ENCODE measurements at regions not wholly inside any gene's neighbourhood (a gene's known extent, or its start where the extent isn't known, plus 50 kb on each side); places are given as distances from the start of the nearest gene placed in this dataset.
"Not testable (repeated sequence)": the region's sequence is repeated elsewhere in the genome, so short reads cannot be mapped to it uniquely, and the experiment has no call there.

- no peak for DNase-seq
Measured at GRCh38 chr11:95641495-95641894, 148.1 kb downstream of the FAM76B start.

DNA sequence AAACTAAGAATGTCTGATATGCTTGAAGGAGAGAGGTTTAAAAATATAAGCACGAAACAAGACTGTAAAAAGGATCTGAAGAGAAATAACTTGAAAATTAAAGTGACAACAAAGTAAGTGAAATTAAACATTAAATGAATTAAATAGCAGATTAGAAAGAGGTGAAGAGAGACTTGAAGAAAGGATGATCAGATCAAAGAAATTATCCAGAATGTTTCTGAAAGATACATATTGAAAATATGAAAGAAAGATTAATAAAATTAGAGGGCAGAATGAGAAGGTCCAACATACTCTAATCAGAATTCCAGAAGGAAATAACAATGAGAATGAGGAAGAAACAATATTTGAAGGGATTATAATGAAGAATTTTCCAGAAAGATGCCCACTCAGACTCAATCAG, 151.1 kb downstream of the FAM76B start:
- no peak for DNase-seq

GRCh38 chr11:95625164-95625900, 164.2 kb downstream of the FAM76B start:
- DNase-seq: no peak

GRCh38 chr11:95616256-95616804, 173.3 kb downstream of the FAM76B start:
- no peak for DNase-seq

GRCh38 chr11:95611827-95612226, 177.8 kb downstream of the FAM76B start:
- DNase-seq: no peak

DNA sequence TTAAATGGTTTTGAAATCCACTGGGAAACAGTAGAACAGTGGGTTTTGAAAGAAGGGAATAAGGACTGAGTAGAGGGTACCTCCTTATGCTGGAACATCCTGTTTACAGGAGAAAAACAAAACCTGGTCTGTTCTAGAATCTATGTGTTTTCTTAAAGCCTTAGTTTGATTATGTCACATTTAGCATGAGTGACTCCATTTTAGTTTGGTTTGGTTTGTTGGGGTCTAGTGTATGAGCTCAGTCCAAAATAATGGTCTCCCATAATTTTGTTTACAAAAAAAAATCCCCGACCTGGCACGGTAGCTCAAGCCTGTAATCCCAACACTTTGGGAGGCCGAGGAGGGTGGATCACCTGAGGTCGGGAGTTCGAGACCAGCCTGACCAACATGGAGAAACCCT, 179.4 kb downstream of the FAM76B start:
- DNase-seq: not testable (repeated sequence)

- no peak for DNase-seq
Measured at GRCh38 chr11:95608093-95608492, 181.5 kb downstream of the FAM76B start.

DNA sequence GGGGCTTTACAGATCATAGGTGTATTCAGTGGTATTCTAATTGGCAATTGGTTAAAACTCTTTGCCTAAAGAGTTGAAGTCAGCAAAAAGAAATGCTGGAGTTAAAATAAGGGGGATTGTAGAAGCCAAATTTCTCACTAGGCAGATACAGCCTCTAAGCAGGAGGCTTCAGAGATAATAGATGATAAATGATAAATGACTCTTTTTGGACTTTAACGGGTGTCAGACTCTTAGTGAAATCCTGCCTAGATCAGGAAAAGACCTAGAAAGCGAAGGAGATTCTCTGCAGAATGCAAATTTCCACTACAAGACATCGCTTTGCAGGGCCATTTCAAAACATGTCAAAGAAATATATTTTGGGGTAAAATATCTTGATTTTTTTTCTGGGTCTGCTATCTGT, 182.8 kb downstream of the FAM76B start:
- no peak for DNase-seq

DNA sequence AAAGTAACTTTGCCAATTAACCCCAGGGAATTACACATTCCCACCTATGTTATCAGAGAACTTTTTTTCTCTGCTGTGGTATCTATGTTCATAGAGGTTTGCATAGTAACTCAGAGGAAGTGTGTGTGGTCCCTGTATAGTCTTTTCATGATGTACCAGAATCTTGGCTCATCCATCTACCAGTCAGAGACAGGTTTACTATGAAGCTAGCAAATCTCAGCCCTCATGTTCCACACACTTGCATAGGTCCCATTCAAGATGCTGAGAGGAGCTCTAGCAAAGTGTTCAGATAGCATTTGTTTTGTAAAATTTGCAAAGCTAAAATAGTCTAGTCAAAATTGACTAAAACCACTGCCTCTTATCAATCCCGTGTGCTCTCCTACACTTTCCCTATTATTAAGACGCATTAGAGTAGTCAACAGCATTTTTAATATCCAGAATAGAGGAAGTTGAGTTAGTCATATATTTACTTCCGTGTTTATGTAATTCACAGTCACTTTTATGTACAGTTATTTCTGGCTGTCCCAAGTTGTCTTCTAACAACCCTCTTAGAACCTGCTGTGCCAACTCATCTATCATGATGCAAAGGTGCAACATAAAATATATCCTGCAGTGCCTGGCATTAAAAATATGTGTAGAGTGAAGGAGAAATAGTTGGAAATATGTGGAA, 184.2 kb downstream of the FAM76B start:
- no peak for DNase-seq

- DNase-seq: no peak
Measured at GRCh38 chr11:95599959-95600586, 189.5 kb downstream of the FAM76B start.

- no peak for DNase-seq
Measured at GRCh38 chr11:95595973-95596489, 193.6 kb downstream of the FAM76B start.

DNA sequence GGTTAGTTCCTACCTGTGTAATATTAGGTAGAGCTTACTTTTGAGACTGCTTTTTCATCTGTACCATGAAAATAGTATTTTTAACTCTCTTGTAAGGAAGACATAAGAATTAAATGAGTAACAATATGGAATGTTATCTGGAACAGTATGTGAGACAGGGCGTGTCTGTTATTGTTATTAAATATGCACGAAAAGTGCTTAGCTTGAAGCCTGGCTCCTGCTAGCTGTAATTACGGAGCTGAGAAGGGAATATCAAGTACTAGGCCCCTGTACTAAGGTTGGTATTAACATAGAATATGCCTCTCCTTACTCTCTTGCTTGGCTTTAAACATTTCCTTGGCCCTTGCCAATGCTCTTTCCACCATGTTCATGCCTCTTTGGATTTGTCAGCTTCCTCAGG, 194.0 kb downstream of the FAM76B start:
- no peak for DNase-seq

- DNase-seq: no peak
Measured at GRCh38 chr11:95593111-95593510, 196.5 kb downstream of the FAM76B start.

GRCh38 chr11:95592471-95592870, 197.1 kb downstream of the FAM76B start:
- no peak for DNase-seq

DNA sequence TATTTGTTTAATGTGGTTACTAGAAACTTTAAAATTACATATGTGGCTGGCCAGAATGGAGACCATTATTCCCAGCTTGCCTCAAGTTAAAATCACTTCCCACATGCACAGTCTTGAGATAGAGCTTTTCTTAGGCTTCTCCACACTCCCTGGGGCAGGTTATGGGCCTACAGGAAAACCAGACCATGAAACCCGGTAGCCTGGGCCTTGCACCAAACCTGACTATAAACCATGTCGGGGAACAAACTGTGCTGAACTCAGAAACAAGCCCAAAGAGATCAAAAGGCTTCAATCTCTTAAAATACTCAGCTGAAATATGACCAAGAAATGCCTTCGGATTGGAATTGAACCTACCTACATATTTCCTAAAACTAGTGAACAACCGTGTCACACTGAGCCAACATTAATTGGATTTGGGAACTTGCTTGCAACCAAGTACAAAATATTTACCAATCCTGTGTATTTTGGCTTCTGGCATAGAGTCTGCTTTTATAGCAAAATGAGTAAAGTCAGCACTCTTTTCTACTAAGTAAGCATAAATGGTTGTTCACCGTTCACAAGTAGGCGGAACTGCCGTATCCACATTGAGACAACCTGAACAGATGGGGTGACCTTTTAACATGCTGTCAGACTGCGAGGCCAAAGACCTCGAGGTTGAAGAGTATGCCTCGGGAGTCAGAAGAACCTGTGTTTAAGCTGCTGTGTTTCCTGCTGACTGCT, 199.5 kb downstream of the FAM76B start:
- no peak for DNase-seq

- no peak for DNase-seq
Measured at GRCh38 chr11:95588821-95589220, 200.8 kb downstream of the FAM76B start.

GRCh38 chr11:95586661-95587060, 202.9 kb downstream of the FAM76B start:
- no peak for DNase-seq

DNA sequence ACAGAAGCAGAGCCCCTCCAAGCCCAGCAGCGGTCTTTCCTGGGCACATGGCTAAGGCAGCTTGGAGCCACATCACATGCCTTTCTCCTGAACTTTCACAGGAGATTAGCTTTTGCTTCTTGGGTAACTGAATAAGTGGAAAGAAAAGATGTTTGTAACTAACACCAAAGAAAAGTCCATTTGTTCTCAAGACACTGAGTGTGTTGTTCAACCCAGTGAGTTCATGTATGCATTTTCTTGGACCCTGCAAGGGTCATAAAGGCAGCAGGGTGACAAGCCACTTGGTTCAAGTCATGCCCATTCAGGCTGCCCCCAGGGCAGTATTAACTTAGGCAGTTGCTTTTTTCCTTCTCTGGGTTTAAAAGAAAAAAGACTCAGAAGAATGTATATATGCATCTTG, 203.4 kb downstream of the FAM76B start:
- no peak for DNase-seq

DNA sequence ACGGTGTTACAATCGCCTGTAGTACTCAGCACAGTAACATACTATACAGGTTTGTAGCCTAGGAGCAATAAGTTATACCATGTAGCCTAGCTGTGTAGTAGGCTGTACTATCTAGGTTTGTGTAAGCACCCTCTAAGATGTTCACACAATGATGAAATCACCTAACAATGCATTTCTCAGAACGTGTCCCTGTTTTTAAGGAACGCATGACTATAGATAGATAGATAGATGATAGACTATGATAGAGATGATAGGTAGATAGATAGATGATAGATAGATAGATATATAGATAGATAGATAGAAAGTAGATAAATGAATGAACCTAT, 203.9 kb downstream of the FAM76B start:
- DNase-seq: no peak

GRCh38 chr11:95585069-95585751, 204.4 kb downstream of the FAM76B start:
- DNase-seq: no peak

DNA sequence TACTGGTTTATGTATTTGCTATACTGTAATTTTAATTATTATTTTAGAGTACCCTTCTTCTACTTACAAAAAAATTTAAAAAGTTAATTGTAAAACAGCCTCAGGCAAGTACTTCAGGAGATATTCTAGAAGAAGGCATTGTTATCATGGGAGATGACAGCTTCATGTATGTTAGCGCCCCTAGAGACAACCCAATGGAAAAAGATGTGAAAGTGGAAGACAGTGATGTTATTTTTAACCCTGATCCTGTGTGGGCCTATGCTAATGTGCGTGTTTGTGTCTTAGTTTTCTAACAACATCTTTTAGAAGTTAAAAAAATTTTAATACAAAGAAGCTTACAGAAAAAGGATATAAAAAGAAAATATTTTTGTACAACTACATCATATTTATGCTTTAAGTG, 205.0 kb downstream of the FAM76B start:
- DNase-seq: no peak

- no peak for DNase-seq
Measured at GRCh38 chr11:95584180-95584579, 205.4 kb downstream of the FAM76B start.
